ENCODE measurements at regions not wholly inside any gene's neighbourhood (a gene's known extent, or its start where the extent isn't known, plus 50 kb on each side); places are given as distances from the start of the nearest gene placed in this dataset.

- peaks cover 0 to 7% of the 10 kb centered on the region in 2 donors for H3K27me3 ChIP-seq
- intact Hi-C loops (cut with DNase I; ENCODE audit: low total_unique reads), result no loop called here
- H3K36me3 ChIP-seq, result no peaks in the 10 kb centered on the region
- no peak for DNase-seq
- H3K9me3 ChIP-seq, result no peaks in the 10 kb centered on the region
- no peak for TF ChIP-seq POLR2A (IDR thresholded peaks at IDR 0.05)
- TF ChIP-seq, protein P1, sequence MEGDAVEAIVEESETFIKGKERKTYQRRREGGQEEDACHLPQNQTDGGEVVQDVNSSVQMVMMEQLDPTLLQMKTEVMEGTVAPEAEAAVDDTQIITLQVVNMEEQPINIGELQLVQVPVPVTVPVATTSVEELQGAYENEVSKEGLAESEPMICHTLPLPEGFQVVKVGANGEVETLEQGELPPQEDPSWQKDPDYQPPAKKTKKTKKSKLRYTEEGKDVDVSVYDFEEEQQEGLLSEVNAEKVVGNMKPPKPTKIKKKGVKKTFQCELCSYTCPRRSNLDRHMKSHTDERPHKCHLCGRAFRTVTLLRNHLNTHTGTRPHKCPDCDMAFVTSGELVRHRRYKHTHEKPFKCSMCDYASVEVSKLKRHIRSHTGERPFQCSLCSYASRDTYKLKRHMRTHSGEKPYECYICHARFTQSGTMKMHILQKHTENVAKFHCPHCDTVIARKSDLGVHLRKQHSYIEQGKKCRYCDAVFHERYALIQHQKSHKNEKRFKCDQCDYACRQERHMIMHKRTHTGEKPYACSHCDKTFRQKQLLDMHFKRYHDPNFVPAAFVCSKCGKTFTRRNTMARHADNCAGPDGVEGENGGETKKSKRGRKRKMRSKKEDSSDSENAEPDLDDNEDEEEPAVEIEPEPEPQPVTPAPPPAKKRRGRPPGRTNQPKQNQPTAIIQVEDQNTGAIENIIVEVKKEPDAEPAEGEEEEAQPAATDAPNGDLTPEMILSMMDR (IDR thresholded peaks at IDR 0.05), result no peak
- no peak overlapping the region for H3K4me3 ChIP-seq
- no peak overlapping the region for H3K27ac ChIP-seq
- no peaks in the 10 kb centered on the region for H3K4me1 ChIP-seq
These were observed 1067.0 kb upstream of the FANCL start for GRCh38 chr2:59308108-59308507.

DNA sequence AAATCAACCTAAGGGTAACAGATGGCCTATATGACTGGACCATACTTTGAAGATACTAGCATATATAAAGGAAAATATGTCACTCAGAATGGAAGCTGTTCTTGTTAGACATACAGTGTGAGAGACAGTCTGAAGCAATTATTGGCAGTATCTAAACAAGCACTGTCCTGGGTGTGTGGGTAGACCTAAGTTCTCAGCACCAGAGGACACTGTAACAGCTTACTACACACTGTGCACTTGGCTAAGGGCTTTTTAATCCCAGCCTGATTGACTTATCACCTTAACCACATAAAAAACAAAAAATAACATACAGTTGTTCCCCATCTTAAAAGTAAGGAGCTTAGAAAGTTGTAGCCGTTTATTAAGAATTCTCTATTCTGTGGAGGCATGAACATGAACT is 1066.1 kb upstream of the FANCL start:
- intact Hi-C loops (cut with DNase I; ENCODE audit: low total_unique reads), result no loop called here
- no peaks in the 10 kb centered on the region for H3K36me3 ChIP-seq
- TF ChIP-seq, protein P1 (IDR thresholded peaks at IDR 0.05), result no peak
- TF ChIP-seq POLR2A (IDR thresholded peaks at IDR 0.05), result no peak

GRCh38 chr2:59303272-59303671 is 1062.1 kb upstream of the FANCL start:
- TF ChIP-seq, protein P1 (IDR thresholded peaks at IDR 0.05), result no peak
- no peak for TF ChIP-seq POLR2A (IDR thresholded peaks at IDR 0.05)
- no peaks in the 10 kb centered on the region for H3K27me3 ChIP-seq
- H3K4me3 ChIP-seq, result no peak overlapping the region
- H3K9me3 ChIP-seq, result no peaks in the 10 kb centered on the region
- no peak for DNase-seq
- no peaks in the 10 kb centered on the region for H3K36me3 ChIP-seq
- H3K27ac ChIP-seq, result no peak overlapping the region
- intact Hi-C loops (cut with DNase I; ENCODE audit: low total_unique reads), result no loop called here
- H3K4me1 ChIP-seq, result no peaks in the 10 kb centered on the region

More for the DNA sequence above, 1066.1 kb upstream of the FANCL start:
- Histone ChIP-seq H3K27ac (no peak overlapping the region), H3K27me3 (peaks cover 0 to 7% of the 10 kb centered on the region in 2 donors), H3K4me1 (no peaks in the 10 kb centered on the region), H3K9me3 (no peaks in the 10 kb centered on the region), H3K4me3 (no peak overlapping the region)
- no peak for DNase-seq

- TF ChIP-seq, protein P1 (IDR thresholded peaks at IDR 0.05), result no peak
- no peak for TF ChIP-seq POLR2A (IDR thresholded peaks at IDR 0.05)
- Histone ChIP-seq H3K9me3 (no peaks in the 10 kb centered on the region), H3K36me3 (no peaks in the 10 kb centered on the region), H3K27ac (no peak overlapping the region), H3K27me3 (no peaks in the 10 kb centered on the region), H3K4me3 (no peak overlapping the region), H3K4me1 (no peaks in the 10 kb centered on the region)
- no peak for DNase-seq
- intact Hi-C loops (cut with DNase I; ENCODE audit: low total_unique reads), result no loop called here
These were observed 1061.6 kb upstream of the FANCL start for GRCh38 chr2:59302683-59303082.

DNA sequence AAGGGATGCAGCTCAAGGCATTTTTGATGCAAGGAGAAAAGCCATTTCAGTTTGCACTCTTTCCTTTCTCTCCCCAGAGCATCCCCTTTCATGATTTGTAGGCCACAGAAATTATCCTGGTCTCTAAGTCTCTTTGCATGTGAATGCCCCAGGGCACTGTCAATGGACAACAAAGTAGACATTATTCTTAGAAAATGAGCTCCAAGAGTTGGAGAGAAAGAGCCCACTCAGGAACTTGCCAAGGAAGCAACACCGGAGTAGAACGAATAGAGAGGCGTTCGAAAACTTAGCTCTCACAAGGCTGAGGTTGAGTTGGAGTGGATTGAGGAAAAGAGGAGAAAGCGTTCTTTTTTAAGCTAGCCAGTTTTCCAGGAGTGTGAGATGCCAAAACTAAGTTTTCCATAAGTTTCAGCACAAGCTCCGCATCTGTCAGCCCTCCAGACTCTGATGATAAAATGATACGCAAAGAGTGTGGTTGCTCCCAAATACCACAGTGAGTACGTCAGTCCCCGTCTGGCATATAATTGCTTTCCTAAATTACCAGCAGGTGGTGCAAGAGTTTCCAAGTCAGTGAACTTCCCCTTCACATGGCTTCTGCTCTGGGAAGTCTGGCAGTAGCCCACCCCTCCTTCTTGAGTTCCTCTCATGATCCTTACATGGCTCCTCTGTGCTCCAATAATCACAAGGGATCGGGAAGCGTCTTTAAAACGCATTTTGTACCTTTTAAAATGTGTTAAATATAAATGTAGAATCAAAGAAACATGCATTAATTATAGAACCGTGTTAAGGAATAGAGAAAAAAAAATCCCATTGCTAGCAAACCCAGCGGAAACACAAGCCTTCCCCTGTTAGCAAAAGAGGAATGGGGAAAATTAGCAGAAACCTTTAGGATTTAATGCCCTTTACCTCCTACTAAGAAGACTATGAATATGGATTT is 1060.6 kb upstream of the FANCL start:
- Histone ChIP-seq H3K4me1 (no peaks in the 10 kb centered on the region), H3K9me3 (no peaks in the 10 kb centered on the region), H3K4me3 (no peak overlapping the region), H3K27me3 (no peaks in the 10 kb centered on the region), H3K36me3 (no peaks in the 10 kb centered on the region), H3K27ac (no peak overlapping the region)
- intact Hi-C loops (cut with DNase I; ENCODE audit: low total_unique reads), result no loop called here
- TF ChIP-seq, protein P1 (IDR thresholded peaks at IDR 0.05), result peak; percentile 37 to 47 (median 44)
- TF ChIP-seq POLR2A (IDR thresholded peaks at IDR 0.05), result no peak
- DNase-seq, result peak; percentile 21 to 29
